ENCODE measurements at regions not wholly inside any gene's neighbourhood (a gene's known extent, or its start where the extent isn't known, plus 50 kb on each side); places are given as distances from the start of the nearest gene placed in this dataset.

DNA sequence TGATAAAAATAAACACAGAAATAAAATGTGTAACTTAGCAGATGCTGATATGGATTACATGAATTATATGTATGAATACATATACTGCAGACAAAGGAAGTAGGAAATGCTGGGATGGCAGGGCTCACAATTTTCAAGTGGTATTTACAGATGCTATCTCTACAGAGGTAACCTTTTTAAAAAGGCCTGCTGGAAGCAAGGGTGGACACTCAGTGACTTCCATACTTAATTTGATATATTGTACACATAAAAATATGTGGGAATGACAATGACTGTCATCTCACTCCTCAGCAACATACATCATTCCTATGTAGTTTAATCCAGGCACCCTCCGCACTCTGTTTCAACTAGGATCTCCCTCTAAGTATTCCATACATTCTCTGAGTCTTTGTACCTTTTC, 452.9 kb downstream of the DTHD1 start:
- no peaks in the 10 kb centered on the region for H3K4me1 ChIP-seq
- H3K27me3 ChIP-seq (replicated peaks in 1 of 7): no peaks in the 10 kb centered on the region
- TF ChIP-seq POLR2AphosphoS5 (IDR thresholded peaks at IDR 0.05) (no peak), CTCF (IDR thresholded peaks at IDR 0.05 in 8 of 11, conservative IDR thresholded peaks at IDR 0.05 in 3 of 11) (no peak), POLR2A (IDR thresholded peaks at IDR 0.05) (no peak)
- intact Hi-C loops (cut with DNase I; ENCODE audit: low total_unique reads): no loop called here
- no peak overlapping the region for H3K4me3 ChIP-seq
- no peak overlapping the region for H3K27ac ChIP-seq
- H3K36me3 ChIP-seq: no peaks in the 10 kb centered on the region
- H3K9me3 ChIP-seq: no peaks in the 10 kb centered on the region
- 88 to 100% (median 95%) methylated on average over 1 of the region's 1 CpG for WGBS, 5 donors
- no peak for DNase-seq

- no peak overlapping the region for H3K4me3 ChIP-seq
- no peak overlapping the region for H3K27ac ChIP-seq
- H3K27me3 ChIP-seq (replicated peaks in 1 of 7): no peaks in the 10 kb centered on the region
- no peaks in the 10 kb centered on the region for H3K36me3 ChIP-seq
- intact Hi-C loops (cut with DNase I; ENCODE audit: low total_unique reads): no loop called here
- no peaks in the 10 kb centered on the region for H3K4me1 ChIP-seq
- TF ChIP-seq CTCF (IDR thresholded peaks at IDR 0.05 in 8 of 11, conservative IDR thresholded peaks at IDR 0.05 in 3 of 11): no peak
- TF ChIP-seq POLR2AphosphoS5 (IDR thresholded peaks at IDR 0.05): no peak
- TF ChIP-seq POLR2A (IDR thresholded peaks at IDR 0.05): no peak
- no peaks in the 10 kb centered on the region for H3K9me3 ChIP-seq
- no peak for DNase-seq
- 62 to 74% (median 68%) methylated on average over 2 of the region's 2 CpGs for WGBS, 5 donors
Observed at GRCh38 chr4:36737691-36738090, 456.3 kb downstream of the DTHD1 start.

DNA sequence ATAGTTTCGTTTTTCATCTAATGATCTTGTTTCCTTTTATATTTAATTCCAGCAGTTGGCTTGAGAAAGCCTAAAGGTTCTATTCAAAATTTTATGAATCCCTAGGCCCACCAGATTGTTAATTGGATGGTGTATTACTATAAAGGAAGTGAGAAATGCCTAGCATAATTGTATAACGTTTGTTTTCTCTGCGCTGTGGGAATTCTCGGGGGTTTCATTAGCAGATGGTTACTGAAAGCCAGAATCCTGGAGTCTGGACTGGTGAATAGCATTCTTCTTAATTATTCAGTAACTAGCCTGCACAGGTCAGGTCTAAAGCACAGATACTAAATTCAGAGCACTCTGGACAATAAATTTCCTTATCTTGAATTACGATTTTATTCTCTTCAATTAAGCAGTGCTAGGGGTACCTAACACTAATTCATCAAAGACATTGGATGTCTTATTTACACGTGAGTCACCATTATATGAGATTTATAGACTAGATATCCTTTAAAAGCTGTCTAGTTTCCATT, 459.4 kb downstream of the DTHD1 start:
- no peak for DNase-seq
- Histone ChIP-seq H3K4me1 (no peaks in the 10 kb centered on the region), H3K4me3 (no peak overlapping the region), H3K9me3 (no peaks in the 10 kb centered on the region), H3K27ac (no peak overlapping the region), H3K27me3 (replicated peaks in 1 of 7) (no peaks in the 10 kb centered on the region), H3K36me3 (no peaks in the 10 kb centered on the region)
- TF ChIP-seq CTCF (IDR thresholded peaks at IDR 0.05 in 8 of 11, conservative IDR thresholded peaks at IDR 0.05 in 3 of 11) (no peak), POLR2A (IDR thresholded peaks at IDR 0.05) (no peak)
- 58 to 74% (median 61%) methylated on average over 6 of the region's 6 CpGs for WGBS, 5 donors
- intact Hi-C loops (cut with DNase I; ENCODE audit: low total_unique reads): no loop called here

- H3K27me3 ChIP-seq (replicated peaks in 1 of 7): no peaks in the 10 kb centered on the region
- no peak overlapping the region for H3K4me3 ChIP-seq
- intact Hi-C loops (cut with DNase I; ENCODE audit: low total_unique reads): no loop called here
- H3K27ac ChIP-seq: no peak overlapping the region
- no peak for TF ChIP-seq CTCF (IDR thresholded peaks at IDR 0.05 in 8 of 11, conservative IDR thresholded peaks at IDR 0.05 in 3 of 11)
- TF ChIP-seq POLR2AphosphoS5 (IDR thresholded peaks at IDR 0.05): no peak
- TF ChIP-seq POLR2A (IDR thresholded peaks at IDR 0.05): no peak
- 74 to 85% (median 82%) methylated on average over 6 to 16 of the region's 16 CpGs for WGBS, 5 donors
- no peaks in the 10 kb centered on the region for H3K4me1 ChIP-seq
- H3K36me3 ChIP-seq: no peaks in the 10 kb centered on the region
- H3K9me3 ChIP-seq: no peaks in the 10 kb centered on the region
- DNase-seq: no peak
Observed at GRCh38 chr4:36747277-36748129, 466.1 kb downstream of the DTHD1 start.
